Testis (tissue), 2 donors: ENCODE measurements at regions not wholly inside any gene's neighbourhood (a gene's known extent, or its start where the extent isn't known, plus 50 kb on each side); places are given as distances from the start of the nearest gene placed in this dataset.

Source experiments
- CTCF ChIP-seq, 3 experiments: fragments of 450-650 bp in 2 of 3; fragments of 200-600 bp in 1 of 3; sonication (generic) in 1 of 3; IDR thresholded peaks; one replicate each; pipeline ENCODE4 v1.5.1; 2016 to 2019; ENCODE audit warnings: antibody characterized with exemption in 3 of 3, mild to moderate bottlenecking in 2 of 3, moderate library complexity in 1 of 3
- POLR2A ChIP-seq: fragments of 450-650 bp; IDR thresholded peaks from one replicate; pipeline ENCODE4 v1.6.1; 2017; ENCODE audit warnings: antibody characterized with exemption, mild to moderate bottlenecking, moderate library complexity

DNA sequence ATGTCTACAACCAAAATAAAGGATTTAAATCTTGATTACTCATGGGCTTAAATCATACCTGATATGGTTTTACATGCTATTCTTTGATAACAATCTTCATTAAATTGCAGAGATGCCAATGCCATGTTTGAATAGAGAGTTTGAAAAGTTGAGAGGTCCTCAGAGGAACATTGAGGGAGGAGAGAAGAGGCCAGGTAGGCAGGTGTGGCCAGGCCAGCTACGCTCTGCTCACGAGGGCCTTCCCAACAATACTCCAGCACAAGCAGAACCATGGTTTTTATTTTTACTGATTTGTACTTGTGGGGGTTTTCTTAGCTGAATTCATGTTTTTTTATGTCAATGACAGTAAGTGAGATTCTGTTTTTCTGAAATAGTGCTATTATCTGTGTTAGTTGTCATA, 158.1 kb upstream of the RFC3 start:
- no peak for TF ChIP-seq CTCF (IDR thresholded peaks at IDR 0.05)
- TF ChIP-seq POLR2A: no peak
